ENCODE measurements at regions not wholly inside any gene's neighbourhood (a gene's known extent, or its start where the extent isn't known, plus 50 kb on each side); places are given as distances from the start of the nearest gene placed in this dataset.

- CTCF ChIA-PET: no interaction called here
- H3K4me1 Mint-ChIP-seq (ENCODE audit: low read depth): peaks cover 6% of the 10 kb centered on the region
These were observed 1330.4 kb downstream of the TBC1D22A start for GRCh38 chr22:48092866-48093265.

DNA sequence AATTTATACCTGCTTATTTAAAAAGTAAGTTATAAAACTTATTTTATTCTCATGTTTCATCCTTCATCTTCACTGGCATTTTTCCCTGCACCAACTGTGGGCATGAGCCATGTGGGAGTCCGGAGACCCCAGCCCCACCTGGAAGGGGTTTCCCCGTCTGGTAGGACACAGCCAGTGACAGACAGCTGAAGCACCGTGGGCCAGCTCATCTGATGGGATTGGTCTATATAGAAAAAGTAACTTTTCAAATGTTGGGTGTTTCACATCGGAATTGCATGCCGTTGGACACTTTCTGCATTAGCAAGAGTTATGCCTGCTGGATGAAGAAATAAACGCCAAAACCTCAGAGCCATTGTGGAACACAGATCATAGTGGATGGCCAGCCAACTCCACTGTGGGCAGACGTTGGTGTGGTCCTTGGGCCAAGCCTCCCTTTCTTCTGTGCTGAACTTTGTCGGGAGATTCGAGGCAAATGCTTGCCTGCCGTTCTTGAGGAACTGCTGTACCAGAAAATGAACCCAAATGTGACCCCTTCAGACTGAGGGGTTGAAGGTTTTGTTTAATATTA, 1329.3 kb downstream of the TBC1D22A start:
- intact Hi-C loops (cut with micrococcal nuclease): no loop called here
- Mint-ChIP-seq H3K9me3 (no peaks in the 10 kb centered on the region), H3K4me3 (no peak overlapping the region), H3K4me1 (ENCODE audit: low read depth) (no peaks in the 10 kb centered on the region), H3K27ac (no peak overlapping the region), H3K36me3 (ENCODE audit: low read depth) (no peaks in the 10 kb centered on the region), H3K27me3 (ENCODE audit: low read depth) (peaks cover 3% of the 10 kb centered on the region)
- CTCF ChIA-PET: no interaction called here
- DNase-seq: no peak

More at GRCh38 chr22:48092866-48093265, 1330.4 kb downstream of the TBC1D22A start:
- Mint-ChIP-seq H3K27ac (no peak overlapping the region), H3K4me3 (no peak overlapping the region), H3K27me3 (ENCODE audit: low read depth) (peaks cover 3% of the 10 kb centered on the region), H3K36me3 (ENCODE audit: low read depth) (no peaks in the 10 kb centered on the region), H3K9me3 (no peaks in the 10 kb centered on the region)
- intact Hi-C loops (cut with micrococcal nuclease): no loop called here
- no peak for DNase-seq

GRCh38 chr22:48091060-48091650, 1328.7 kb downstream of the TBC1D22A start:
- Mint-ChIP-seq H3K4me1 (ENCODE audit: low read depth) (no peaks in the 10 kb centered on the region), H3K9me3 (no peaks in the 10 kb centered on the region), H3K36me3 (ENCODE audit: low read depth) (no peaks in the 10 kb centered on the region), H3K27me3 (ENCODE audit: low read depth) (peaks cover 3% of the 10 kb centered on the region), H3K4me3 (no peak overlapping the region), H3K27ac (no peak overlapping the region)
- no peak for DNase-seq
- intact Hi-C loops (cut with micrococcal nuclease): no loop called here
- CTCF ChIA-PET: no interaction called here

- CTCF ChIA-PET: no interaction called here
- Mint-ChIP-seq H3K4me1 (ENCODE audit: low read depth) (no peaks in the 10 kb centered on the region), H3K27ac (no peak overlapping the region), H3K27me3 (ENCODE audit: low read depth) (peaks cover 3% of the 10 kb centered on the region), H3K9me3 (no peaks in the 10 kb centered on the region), H3K4me3 (no peak overlapping the region), H3K36me3 (ENCODE audit: low read depth) (no peaks in the 10 kb centered on the region)
- intact Hi-C loops (cut with micrococcal nuclease): no loop called here
- no peak for DNase-seq
These were observed 1327.9 kb downstream of the TBC1D22A start for GRCh38 chr22:48090332-48090672.

GRCh38 chr22:48089601-48090331, 1327.3 kb downstream of the TBC1D22A start:
- Mint-ChIP-seq H3K36me3 (ENCODE audit: low read depth) (no peaks in the 10 kb centered on the region), H3K4me3 (no peak overlapping the region), H3K9me3 (no peaks in the 10 kb centered on the region), H3K27ac (no peak overlapping the region), H3K27me3 (ENCODE audit: low read depth) (peaks cover 3% of the 10 kb centered on the region), H3K4me1 (ENCODE audit: low read depth) (no peaks in the 10 kb centered on the region)
- DNase-seq: no peak
- intact Hi-C loops (cut with micrococcal nuclease): no loop called here
- CTCF ChIA-PET: no interaction called here

DNA sequence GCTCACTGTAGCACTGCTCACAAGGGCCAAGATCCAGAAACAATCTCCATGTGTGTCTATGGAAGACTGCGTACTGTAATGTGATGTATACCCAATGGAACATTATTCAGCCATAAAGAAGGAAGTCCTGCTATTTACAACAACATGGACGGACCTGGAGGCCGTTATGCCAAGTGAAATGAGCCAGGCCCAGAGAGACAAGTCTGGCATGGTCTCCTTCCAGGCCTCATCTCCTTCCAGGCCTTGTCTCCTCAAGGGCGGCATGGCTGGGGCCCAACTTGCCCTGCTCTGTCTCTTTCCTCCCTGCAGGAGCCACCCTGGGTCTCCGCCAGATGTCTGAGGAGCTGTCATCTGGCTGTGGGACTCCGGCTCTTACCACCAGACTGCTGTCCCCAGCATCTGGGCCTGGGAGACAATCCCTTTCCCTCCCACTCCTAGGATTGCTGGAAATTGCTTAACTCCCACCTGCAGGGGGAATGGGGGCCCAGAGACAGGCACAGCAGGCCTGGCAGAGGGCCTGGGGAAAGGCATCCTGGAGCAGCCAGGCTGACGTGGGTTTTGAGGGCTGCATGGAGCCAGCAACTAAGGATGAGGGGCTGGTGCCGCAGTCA, 1326.6 kb downstream of the TBC1D22A start:
- Mint-ChIP-seq H3K4me3 (no peak overlapping the region), H3K27ac (no peak overlapping the region), H3K9me3 (no peaks in the 10 kb centered on the region), H3K4me1 (ENCODE audit: low read depth) (no peaks in the 10 kb centered on the region), H3K36me3 (ENCODE audit: low read depth) (no peaks in the 10 kb centered on the region), H3K27me3 (ENCODE audit: low read depth) (peaks cover 10% of the 10 kb centered on the region)
- no peak for DNase-seq
- intact Hi-C loops (cut with micrococcal nuclease): no loop called here
- CTCF ChIA-PET: no interaction called here

DNA sequence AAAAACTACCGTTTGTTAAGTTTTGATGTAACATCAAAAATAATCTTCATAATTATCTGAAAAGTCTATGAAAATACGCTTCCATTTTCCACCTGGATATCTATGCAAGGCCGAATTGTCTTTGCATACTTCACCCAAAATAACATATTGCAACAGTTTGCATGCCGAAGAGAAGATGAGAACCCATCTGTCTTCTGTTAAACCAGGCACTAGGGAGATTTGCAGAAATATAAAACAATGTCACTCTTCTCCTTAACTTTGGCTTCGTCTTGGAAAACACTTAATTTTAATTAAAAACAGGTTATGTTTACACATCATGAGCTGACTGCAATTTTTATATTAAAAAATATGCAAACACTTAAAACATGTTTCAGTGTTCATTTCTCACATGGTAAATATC, 1325.8 kb downstream of the TBC1D22A start:
- CTCF ChIA-PET: no interaction called here
- intact Hi-C loops (cut with micrococcal nuclease): no loop called here
- no peaks in the 10 kb centered on the region for H3K4me1 Mint-ChIP-seq (ENCODE audit: low read depth)
- H3K27me3 Mint-ChIP-seq (ENCODE audit: low read depth): peaks cover 13% of the 10 kb centered on the region
- no peaks in the 10 kb centered on the region for H3K36me3 Mint-ChIP-seq (ENCODE audit: low read depth)
- H3K9me3 Mint-ChIP-seq: no peaks in the 10 kb centered on the region
- H3K4me3 Mint-ChIP-seq: no peak overlapping the region
- no peak overlapping the region for H3K27ac Mint-ChIP-seq
- DNase-seq: no peak

DNA sequence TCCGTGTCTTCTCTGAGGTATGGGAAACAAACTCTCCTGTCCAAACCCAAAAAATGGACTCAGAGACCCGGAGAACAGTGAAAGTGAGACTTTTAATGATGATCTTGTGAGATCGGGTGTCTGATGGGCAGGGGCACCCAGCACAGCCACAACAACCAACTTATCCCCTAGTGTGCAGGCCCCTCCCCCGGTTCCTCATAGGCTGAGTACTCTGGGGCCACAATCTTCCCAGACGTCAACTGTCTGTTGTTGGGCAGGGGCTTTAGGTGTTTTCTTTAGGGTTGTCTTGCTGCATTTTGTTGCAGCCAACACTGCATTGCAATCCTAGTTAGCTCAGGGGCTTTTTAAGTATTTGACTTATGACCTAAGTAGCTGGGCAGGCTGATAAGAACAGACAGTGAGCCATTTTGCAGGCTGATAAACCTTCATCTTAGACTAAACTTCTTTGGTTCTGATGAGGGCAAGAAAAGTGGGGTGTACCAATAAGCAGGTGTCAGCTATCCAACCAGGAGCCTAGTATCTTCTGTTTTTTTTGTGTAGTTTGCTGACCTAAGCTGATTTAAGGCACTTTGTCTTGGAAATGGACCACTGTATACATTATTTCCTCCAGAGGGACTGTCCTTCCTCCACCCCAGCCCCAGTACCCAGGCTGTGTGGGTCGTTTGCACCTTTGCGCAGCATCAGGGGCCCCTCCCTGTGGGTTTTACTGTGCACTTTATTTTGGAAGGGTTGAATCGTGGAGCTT, 1323.6 kb downstream of the TBC1D22A start:
- H3K4me1 Mint-ChIP-seq (ENCODE audit: low read depth): no peaks in the 10 kb centered on the region

GRCh38 chr22:48084729-48085050, 1322.2 kb downstream of the TBC1D22A start:
- intact Hi-C loops (cut with micrococcal nuclease): no loop called here
- Mint-ChIP-seq H3K4me1 (ENCODE audit: low read depth) (peaks cover 3% of the 10 kb centered on the region), H3K36me3 (ENCODE audit: low read depth) (no peaks in the 10 kb centered on the region), H3K9me3 (no peaks in the 10 kb centered on the region), H3K27me3 (ENCODE audit: low read depth) (peaks cover 25% of the 10 kb centered on the region), H3K4me3 (no peak overlapping the region), H3K27ac (no peak overlapping the region)
- CTCF ChIA-PET: no interaction called here
- no peak for DNase-seq

More for the DNA sequence above, 1323.6 kb downstream of the TBC1D22A start:
- Mint-ChIP-seq H3K9me3 (no peaks in the 10 kb centered on the region), H3K36me3 (ENCODE audit: low read depth) (no peaks in the 10 kb centered on the region), H3K4me3 (no peak overlapping the region), H3K27ac (no peak overlapping the region), H3K27me3 (ENCODE audit: low read depth) (peaks cover 20% of the 10 kb centered on the region)
- DNase-seq: no peak
- CTCF ChIA-PET: no interaction called here
- intact Hi-C loops (cut with micrococcal nuclease): no loop called here

DNA sequence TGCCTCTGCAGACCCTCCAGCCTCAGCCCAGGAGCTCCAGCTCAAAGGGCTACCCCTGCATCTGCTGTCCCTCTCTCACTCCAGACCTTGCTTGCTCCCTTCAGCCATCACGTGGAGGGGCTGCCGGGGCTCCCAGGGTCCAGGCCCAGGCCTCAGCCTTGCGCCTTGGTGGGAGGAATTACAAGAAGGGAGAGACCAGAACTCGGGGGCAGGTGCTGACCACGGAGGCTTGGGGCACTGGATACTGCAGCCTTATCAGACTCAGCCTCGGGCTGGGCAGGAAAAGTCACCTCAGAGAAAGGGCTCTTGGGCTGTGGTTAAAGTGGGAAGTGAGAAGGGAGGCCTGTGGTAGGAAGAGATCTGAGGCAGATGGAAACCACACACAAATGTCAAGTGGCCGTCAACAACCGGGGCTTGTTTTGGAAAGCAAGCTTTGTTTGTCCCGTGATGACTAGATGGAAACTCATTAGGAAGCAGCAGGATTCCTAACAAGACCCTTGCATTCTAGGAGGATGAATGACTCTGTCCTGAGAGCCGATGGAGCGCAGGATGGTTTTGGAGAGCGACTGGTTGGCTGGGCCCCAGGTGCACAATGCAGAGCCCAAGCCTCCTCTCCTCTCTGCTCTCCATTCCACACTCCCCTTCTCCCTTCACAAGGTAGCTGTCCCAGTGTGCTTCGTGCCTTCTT, 1321.7 kb downstream of the TBC1D22A start:
- Mint-ChIP-seq H3K27ac (no peak overlapping the region), H3K9me3 (no peaks in the 10 kb centered on the region), H3K36me3 (ENCODE audit: low read depth) (no peaks in the 10 kb centered on the region), H3K4me1 (ENCODE audit: low read depth) (peaks cover 5% of the 10 kb centered on the region), H3K27me3 (ENCODE audit: low read depth) (peaks cover 30% of the 10 kb centered on the region), H3K4me3 (no peak overlapping the region)
- DNase-seq: no peak
- intact Hi-C loops (cut with micrococcal nuclease): no loop called here
- CTCF ChIA-PET: no interaction called here

DNA sequence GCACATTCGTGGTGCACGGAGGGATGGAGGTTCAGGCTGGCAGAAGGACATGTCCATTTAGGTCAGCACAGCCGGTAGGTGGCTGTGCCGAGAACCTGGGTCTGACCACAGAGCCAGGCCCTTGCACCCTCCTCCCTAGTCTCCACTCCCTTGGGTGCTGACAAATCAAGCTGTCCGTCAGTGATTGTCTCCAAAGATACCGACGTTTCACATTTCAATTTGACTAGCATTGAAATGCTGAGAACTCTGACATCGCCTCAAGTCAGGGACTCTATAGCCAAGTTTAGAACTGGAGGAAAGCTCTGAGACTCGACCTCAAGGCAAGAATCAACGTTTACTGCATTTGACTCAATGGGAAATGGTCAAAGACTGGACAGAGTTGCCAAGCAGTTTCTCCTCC, 1321.1 kb downstream of the TBC1D22A start:
- CTCF ChIA-PET: no interaction called here
- Mint-ChIP-seq H3K27ac (no peak overlapping the region), H3K27me3 (ENCODE audit: low read depth) (peaks cover 36% of the 10 kb centered on the region), H3K4me3 (no peak overlapping the region), H3K36me3 (ENCODE audit: low read depth) (no peaks in the 10 kb centered on the region), H3K4me1 (ENCODE audit: low read depth) (peaks cover 5% of the 10 kb centered on the region), H3K9me3 (no peaks in the 10 kb centered on the region)
- no peak for DNase-seq
- intact Hi-C loops (cut with micrococcal nuclease): no loop called here

DNA sequence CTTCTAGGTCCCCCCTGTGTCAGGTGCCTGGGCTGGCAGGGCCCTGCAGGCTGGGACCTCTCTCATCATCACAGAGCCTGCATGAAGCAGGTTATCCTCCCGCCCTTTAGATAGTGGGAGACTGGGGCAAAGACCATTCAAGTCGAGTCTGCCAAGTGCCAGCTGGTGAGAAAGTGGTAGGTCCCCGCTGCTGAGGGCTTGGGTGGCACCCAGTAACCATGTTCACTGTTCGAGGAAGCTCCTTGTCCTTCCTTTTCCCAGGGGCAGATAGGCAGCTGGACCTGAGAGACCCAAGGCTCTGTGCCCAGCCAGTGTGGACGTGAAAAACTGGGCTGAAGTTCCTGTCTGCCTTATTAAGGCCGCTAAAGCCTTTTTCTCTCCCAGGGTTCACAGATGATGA, 1319.8 kb downstream of the TBC1D22A start:
- H3K4me3 Mint-ChIP-seq: no peak overlapping the region
- H3K27ac Mint-ChIP-seq: no peak overlapping the region
- H3K27me3 Mint-ChIP-seq (ENCODE audit: low read depth): peaks cover 39% of the 10 kb centered on the region
- CTCF ChIA-PET: no interaction called here
- intact Hi-C loops (cut with micrococcal nuclease): no loop called here
- H3K9me3 Mint-ChIP-seq: no peaks in the 10 kb centered on the region
- H3K4me1 Mint-ChIP-seq (ENCODE audit: low read depth): peaks cover 5% of the 10 kb centered on the region
- DNase-seq: no peak
- H3K36me3 Mint-ChIP-seq (ENCODE audit: low read depth): no peaks in the 10 kb centered on the region

All from activated naive CD4-positive, alpha-beta T cell treated with anti-CD3 and anti-CD28 coated beads for 36 hours (primary cell).